ENCODE measurements at regions not wholly inside any gene's neighbourhood (a gene's known extent, or its start where the extent isn't known, plus 50 kb on each side); places are given as distances from the start of the nearest gene placed in this dataset.
"Not testable (repeated sequence)": the region's sequence is repeated elsewhere in the genome, so short reads cannot be mapped to it uniquely, and the experiment has no call there.

DNA sequence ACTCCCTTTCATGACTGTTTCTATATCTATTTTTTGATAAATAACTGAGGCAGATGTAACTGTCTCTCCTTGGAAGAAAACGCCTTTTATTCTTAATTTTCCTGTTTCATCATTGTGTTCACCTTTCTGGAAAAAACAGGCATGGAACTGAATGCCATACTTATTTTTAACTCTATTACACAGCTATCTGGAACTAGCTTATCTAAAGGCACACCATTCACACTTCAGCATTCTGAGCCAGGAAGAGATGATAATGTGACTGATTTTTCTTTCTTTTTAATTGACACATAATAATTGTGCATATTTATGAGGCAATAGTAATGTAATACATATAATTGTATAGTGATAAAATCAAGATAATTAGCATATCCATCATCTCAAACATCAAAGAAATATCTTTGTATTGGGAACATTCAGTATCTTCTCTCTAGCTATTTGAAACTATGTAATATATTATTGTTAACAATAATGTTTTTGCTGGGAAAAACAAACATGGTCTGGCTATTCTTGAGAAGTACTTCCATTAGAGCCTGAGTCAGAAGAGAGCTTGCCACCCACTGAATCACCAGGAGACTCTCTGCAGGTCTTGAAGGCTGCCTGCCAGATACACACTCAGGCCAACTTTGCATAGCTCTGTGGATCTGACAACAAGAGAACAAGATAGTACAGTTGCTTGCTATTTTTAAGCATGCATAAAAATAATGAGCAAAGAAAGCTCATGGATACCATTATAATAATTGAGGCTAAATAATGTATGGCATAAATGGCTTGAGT lies 501.0 kb upstream of the EDIL3 start:
- TF ChIP-seq, protein P1, sequence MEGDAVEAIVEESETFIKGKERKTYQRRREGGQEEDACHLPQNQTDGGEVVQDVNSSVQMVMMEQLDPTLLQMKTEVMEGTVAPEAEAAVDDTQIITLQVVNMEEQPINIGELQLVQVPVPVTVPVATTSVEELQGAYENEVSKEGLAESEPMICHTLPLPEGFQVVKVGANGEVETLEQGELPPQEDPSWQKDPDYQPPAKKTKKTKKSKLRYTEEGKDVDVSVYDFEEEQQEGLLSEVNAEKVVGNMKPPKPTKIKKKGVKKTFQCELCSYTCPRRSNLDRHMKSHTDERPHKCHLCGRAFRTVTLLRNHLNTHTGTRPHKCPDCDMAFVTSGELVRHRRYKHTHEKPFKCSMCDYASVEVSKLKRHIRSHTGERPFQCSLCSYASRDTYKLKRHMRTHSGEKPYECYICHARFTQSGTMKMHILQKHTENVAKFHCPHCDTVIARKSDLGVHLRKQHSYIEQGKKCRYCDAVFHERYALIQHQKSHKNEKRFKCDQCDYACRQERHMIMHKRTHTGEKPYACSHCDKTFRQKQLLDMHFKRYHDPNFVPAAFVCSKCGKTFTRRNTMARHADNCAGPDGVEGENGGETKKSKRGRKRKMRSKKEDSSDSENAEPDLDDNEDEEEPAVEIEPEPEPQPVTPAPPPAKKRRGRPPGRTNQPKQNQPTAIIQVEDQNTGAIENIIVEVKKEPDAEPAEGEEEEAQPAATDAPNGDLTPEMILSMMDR (IDR thresholded peaks at IDR 0.05; ENCODE audit: insufficient read depth, missing control alignments) = no peak

DNA sequence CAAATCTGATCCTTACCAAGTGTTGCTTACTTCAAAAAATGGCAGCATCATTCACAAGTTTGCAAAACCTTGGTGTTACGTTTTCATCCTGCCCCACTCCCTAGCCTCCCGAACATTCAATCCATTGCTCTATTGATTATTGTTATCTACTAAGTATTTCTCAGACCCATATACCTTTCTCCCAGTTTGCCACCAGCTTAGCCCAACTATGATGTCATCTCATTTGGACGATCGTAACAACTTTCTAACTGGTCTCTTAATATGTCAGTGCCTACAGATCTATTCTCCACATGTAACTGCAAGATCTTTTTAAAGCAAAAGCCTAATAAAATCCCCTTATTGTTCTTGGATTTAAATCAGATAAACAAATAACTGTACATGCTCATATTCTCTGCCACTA lies 497.1 kb upstream of the EDIL3 start:
- no peak for FAIRE-seq
- TF ChIP-seq, protein P1 (IDR thresholded peaks at IDR 0.05; ENCODE audit: insufficient read depth, missing control alignments) = no peak

More for the DNA sequence above, 501.0 kb upstream of the EDIL3 start:
- FAIRE-seq = no peak
- DNase-seq (ENCODE audit: insufficient read length, low spot score) = no peak

DNA sequence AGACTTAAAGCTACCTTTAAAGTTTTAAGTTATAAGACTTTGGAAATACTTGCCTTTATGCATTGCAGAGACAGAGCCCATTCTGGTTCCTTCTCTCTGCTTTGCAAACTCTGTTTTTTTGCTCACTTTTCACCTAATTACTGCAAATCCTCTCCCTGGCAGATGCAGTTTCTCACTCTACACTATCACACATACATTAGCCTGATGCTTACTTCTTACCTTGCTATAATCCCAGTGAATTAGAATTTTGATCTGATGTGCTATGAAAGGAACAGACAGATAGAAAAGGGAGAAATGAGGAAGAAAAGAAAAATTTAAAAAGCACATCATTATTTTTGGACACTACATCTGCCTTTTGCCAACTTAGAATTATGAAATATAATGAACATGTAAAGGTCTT lies 489.5 kb upstream of the EDIL3 start:
- no peak for FAIRE-seq
- TF ChIP-seq, protein P1 (IDR thresholded peaks at IDR 0.05; ENCODE audit: insufficient read depth, missing control alignments) = no peak

More for the DNA sequence above, 497.1 kb upstream of the EDIL3 start:
- no peak for DNase-seq (ENCODE audit: insufficient read length, low spot score)

DNA sequence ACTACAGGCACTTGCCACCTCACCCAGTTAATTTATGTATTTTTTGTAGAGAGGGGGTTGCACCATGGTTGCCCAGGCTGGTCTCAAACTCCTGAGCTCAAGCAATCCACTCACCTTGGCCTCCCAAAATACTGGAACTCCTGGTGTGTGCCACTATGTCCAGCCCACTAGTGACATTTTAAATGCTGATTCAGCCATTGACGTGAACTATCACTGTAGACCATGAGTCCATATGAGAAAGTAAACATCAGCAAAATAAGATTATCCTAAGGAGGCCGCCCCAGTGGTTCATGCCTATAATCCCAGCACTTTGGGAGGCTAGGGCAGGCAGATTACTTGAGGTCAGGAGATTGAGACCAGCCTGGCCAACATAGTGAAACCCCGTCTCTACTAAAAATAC lies 488.1 kb upstream of the EDIL3 start:
- TF ChIP-seq, protein P1 (IDR thresholded peaks at IDR 0.05; ENCODE audit: insufficient read depth, missing control alignments) = no peak
- FAIRE-seq = no peak
- DNase-seq (ENCODE audit: insufficient read length, low spot score) = no peak

More for the DNA sequence above, 489.5 kb upstream of the EDIL3 start:
- DNase-seq (ENCODE audit: insufficient read length, low spot score) = no peak

DNA sequence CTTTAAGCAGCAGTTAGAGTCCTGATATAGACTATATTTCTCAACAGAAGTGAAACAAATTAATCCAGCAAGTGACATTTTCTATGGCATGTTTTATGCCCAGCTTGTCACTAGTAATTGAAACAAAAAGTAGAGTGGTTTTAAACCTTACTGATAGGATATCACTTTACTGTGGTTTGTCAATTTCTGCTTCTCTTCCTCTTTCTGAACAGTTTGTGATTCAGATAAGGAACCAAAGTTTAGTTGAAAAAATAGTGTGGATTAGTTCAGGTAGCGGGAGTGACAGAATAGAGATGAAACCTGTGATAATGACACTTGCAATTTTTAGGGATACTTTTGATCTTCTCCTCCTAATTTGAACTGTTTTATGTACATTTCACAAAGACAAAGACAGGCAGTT lies 485.7 kb upstream of the EDIL3 start:
- FAIRE-seq = no peak

DNA sequence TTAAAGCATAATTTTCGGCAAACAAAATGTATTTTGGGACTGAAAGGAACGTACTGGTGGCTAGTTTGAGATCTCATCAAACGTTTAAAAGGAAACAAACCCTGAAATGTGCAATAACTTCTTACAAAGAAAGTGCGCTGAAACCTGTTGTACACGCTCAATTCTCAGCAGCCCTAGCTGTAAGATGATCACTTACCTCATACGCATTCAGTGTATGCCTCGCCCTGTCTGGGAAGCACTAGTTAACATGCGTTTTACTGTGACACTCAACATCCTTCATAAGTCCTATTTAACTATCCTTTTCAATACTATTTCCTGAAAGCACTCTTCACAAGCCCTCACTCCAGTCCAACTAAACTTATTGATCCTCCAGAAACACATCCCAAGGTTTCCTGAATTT lies 485.0 kb upstream of the EDIL3 start:
- DNase-seq (ENCODE audit: insufficient read length, low spot score) (no peak), FAIRE-seq (no peak)
- TF ChIP-seq, protein P1 (IDR thresholded peaks at IDR 0.05; ENCODE audit: insufficient read depth, missing control alignments) = no peak

More for the DNA sequence above, 485.7 kb upstream of the EDIL3 start:
- TF ChIP-seq, protein P1 (IDR thresholded peaks at IDR 0.05; ENCODE audit: insufficient read depth, missing control alignments) = no peak
- no peak for DNase-seq (ENCODE audit: insufficient read length, low spot score)

DNA sequence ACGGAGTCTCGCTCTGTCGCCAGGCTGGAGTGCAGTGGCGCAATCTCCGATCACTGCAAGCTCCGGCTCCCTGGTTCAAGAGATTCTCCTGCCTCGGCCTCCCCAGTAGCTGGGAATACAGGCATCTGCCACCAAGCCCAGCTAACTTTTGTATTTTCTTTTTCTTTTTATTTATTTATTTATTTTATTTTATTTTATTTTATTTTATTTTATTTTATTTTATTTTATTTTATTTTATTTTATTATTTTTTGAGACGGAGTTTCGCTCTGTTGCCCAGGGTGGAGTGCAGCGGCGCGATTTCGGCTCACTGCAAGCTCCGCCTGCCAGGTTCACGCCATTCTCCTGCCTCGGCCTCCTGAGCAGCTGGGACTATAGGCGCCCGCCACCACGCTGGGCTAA lies 479.3 kb upstream of the EDIL3 start:
- not testable (repeated sequence) for FAIRE-seq; DNase-seq (ENCODE audit: insufficient read length, low spot score)
